Colon (tissue), 2 donors: ENCODE measurements at regions not wholly inside any gene's neighbourhood (a gene's known extent, or its start where the extent isn't known, plus 50 kb on each side); places are given as distances from the start of the nearest gene placed in this dataset.
"Not testable (repeated sequence)": the region's sequence is repeated elsewhere in the genome, so short reads cannot be mapped to it uniquely, and the experiment has no call there.

ENCODE experiments used
- FAIRE-seq: peaks from 2 replicates; lab custom pipeline; 2012; peaks lifted over from hg19 to GRCh38; lab: Jason Lieb, UNC
- donor health status: control.
- donor health status: control.

GRCh38 chr3:95172164-95172943 lies 1109.5 kb downstream of the NSUN3 start:
- no peak for FAIRE-seq

- FAIRE-seq = no peak
Observed at GRCh38 chr3:95177096-95177495, 1114.2 kb downstream of the NSUN3 start.

DNA sequence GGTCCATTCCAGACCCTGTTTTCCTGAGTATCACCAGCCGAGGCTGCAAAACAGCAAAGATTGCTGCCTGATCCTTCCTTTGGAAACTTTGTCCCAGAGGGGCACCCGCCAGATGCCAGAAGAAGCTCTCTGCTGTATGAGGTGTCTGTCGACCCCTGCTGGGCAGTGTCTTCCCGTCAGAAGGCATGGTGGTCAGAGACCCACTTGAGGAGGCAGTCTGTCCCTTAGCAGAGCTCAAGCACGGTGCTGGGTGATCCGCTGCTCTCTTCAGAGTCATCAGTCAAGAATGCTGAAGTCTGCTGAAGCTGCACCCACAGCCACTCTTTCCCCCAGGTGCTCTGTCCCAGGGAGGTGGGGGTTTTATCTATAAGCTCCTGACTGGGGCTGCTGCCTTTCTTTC lies 1121.2 kb downstream of the NSUN3 start:
- FAIRE-seq = no peak

GRCh38 chr3:95189348-95189747 lies 1126.5 kb downstream of the NSUN3 start:
- no peak for FAIRE-seq

DNA sequence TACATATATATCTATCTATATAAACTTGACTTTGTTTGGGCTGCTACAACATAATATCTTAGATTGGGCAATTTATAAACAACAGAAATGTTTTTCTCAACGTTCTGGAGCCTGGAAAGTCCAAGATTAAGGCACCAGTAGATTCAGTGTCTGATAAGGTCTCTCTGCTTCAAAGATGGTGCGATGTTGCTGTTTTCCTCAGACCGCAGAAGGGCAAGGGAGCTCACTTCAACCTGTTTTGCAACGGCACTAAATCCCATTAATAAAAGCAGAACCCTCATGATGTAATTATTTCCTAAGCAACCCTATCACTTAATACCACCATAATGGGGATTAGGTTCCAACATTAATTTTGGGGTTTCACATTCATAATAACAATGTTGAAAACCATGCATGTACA lies 1134.8 kb downstream of the NSUN3 start:
- no peak for FAIRE-seq

DNA sequence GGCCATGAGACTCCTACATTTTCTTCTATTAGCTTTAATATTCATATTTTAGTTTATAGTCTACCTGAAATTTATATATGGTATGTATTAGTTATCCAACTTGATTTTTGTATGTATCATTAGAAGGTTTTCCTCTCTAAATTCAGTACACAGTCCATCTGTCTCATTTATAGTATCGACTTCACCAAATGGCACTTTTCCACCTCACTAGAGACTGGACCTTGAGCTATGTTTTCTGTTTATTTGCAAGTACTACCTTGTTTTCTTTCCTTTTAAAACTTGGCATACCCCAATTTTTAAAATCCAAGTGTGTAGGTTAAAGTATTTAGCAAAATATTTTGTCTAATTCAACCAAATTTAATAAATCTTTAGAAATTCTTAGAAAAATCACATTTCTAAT lies 1137.5 kb downstream of the NSUN3 start:
- no peak for FAIRE-seq

GRCh38 chr3:95210878-95211277 lies 1148.0 kb downstream of the NSUN3 start:
- no peak for FAIRE-seq

- FAIRE-seq = no peak
Observed at GRCh38 chr3:95212117-95212516, 1149.3 kb downstream of the NSUN3 start.

DNA sequence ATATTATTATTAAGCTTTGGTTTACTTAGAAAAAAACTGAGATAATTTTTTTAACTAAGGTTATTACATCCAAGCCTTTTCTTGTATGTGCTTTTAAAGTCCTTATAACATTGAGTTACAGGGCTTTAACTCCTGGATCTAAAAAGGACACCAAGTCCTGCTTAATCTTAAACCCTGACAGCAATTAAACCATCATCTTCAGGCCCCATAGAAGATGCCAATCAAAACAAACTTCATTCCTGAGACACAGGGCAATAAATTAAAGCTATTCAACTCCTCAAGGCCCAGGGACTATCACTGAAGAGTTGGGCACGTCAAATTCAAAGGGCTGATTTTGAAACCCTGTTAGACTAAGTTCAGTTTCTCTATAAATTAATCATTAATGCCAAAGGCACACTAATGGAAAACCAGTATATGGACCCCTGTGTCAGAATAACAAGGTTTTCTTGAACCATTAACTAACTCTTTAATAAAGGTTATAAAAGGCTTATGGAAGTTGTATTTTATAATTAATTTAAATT lies 1152.6 kb downstream of the NSUN3 start:
- no peak for FAIRE-seq

- no peak for FAIRE-seq
Observed at GRCh38 chr3:95217661-95218060, 1154.8 kb downstream of the NSUN3 start.

DNA sequence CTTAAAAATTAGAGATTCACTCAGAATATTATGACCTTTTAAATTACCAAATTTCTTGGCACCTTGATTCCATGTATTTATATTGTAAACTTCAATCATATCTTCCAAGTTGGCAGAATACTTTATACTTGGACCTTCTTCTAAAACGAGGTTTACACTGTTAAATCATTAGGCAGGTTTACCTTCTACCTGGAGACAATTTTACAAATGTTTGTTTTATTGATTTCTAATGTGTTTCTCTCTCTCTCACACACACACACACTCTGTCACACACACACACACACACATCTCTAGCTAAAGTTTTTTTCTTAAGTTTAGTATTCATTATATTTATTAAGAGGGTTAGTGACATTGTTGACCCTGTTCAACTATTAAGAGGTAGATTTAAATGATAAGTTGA lies 1155.6 kb downstream of the NSUN3 start:
- FAIRE-seq = no peak

- no peak for FAIRE-seq
Observed at GRCh38 chr3:95226437-95226836, 1163.6 kb downstream of the NSUN3 start.

DNA sequence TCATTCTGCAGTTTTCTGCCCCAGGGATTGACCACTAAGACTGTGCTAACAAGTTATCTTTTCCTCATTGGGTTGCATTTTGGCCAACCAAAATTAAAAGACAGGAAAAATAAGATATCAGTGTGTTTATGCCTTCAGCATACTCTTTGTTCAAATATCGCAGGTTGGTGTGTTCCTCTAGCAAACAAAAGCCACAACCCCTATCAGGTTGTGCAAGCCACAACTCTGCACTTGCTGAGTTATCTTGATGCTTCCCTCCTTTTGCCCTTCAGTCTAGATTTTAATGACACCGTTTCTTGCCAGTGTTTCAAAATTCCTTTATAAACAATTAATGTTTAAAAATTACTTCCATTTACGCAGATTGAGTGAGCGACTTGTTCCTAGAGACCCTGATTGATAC lies 1164.2 kb downstream of the NSUN3 start:
- FAIRE-seq = no peak

GRCh38 chr3:95228416-95228815 lies 1165.6 kb downstream of the NSUN3 start:
- no peak for FAIRE-seq

GRCh38 chr3:95235916-95236315 lies 1173.1 kb downstream of the NSUN3 start:
- FAIRE-seq = no peak

DNA sequence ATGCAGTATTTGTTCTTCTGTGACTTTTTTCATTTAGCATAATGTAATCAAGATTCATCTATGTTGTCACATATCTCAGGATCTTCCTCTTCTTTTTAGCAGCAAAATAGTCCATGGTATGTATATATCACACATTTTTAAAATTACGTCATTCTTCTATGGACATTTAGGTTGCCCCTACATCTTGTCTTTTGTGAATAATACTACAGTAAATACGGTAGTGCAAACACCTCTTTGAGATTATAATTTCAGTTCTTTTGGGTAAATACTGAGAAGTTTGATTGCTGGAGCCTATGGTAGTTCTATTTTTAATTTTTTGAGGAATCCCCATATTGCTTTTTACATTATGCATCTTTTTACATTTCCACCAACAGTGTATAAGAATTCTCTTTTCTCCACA lies 1174.9 kb downstream of the NSUN3 start:
- no peak for FAIRE-seq

GRCh38 chr3:95240395-95240794 lies 1177.5 kb downstream of the NSUN3 start:
- no peak for FAIRE-seq

DNA sequence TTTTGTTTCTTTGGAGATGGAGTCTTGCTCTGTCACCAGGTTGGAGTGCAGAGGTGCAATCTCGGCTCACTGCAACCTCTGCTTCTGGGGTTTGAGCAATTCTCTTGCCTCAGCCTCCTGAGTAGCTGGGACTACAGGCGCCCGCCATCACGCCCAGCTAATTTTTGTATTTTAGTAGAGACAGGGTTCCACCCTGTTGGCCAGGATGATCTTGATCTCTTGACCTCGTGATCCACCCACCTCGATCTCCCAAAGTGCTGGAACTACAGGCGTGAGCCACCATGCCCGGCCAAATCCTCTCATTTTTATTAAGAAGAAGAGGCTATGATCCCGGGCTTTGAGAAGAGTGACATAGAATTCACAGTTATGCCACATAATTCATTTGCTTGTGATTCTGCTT lies 1178.4 kb downstream of the NSUN3 start:
- FAIRE-seq = not testable (repeated sequence)

- no peak for FAIRE-seq
Observed at GRCh38 chr3:95246413-95246812, 1183.6 kb downstream of the NSUN3 start.

- no peak for FAIRE-seq
Observed at GRCh38 chr3:95254061-95254460, 1191.2 kb downstream of the NSUN3 start.

GRCh38 chr3:95254758-95255157 lies 1191.9 kb downstream of the NSUN3 start:
- FAIRE-seq = no peak

DNA sequence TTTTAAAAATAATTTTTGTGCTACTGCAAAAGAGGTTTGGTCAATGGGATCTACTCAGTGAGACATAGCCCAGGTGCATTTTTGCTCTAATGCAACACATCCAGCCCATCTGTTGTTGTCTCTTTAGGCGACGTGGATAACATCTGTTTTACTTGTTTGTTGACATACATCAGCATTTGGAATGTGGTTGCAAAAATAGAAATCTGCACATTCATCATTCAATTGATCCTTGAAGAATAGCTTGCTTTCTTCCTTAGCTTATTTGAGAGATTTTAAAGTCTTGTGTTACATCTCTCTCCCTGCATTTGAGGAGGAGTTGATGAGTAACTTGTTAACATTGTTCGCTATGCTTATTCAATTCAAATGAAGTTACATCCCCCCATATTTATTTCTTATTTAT lies 1202.3 kb downstream of the NSUN3 start:
- FAIRE-seq = no peak

DNA sequence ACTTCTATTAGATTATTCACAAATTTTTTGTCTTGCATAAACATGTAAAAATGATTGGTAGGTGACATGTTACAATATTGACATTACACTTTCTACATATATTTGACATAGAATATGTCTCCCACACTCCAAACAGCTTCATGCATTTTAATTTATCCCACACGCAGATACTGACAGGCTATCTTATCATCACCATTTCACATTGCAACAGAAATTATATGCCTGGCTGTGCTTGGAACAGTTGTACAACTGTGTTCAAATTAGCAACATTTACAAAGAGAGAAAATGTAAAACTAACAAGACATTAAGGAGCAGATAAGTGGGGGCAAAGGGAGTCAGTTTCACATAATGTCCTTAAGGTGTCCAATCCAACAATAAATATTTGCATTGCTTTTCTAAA lies 1208.5 kb downstream of the NSUN3 start:
- FAIRE-seq = no peak

DNA sequence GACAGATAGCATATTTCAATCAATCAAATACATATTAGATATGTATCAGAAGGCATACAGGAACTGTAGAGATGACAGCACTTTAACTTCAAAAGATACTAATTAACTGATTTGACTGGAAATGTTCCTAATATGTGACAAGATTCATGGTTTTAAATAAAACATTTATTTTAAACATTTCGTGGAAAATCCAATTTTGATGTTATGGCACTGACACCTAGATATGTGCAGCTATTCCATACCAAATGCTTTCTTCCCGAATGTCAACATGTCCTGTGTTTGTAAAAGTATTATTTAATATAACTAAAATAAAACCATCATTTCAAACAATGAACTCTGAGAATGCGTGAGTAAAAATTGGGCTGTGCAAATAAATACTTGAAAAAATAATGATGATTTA lies 1209.3 kb downstream of the NSUN3 start:
- FAIRE-seq = no peak
